Endothelial cell of umbilical vein (primary cell): ENCODE measurements at regions not wholly inside any gene's neighbourhood (a gene's known extent, or its start where the extent isn't known, plus 50 kb on each side); places are given as distances from the start of the nearest gene placed in this dataset.

Experiments used
- BruUV-seq: library from RNA; stranded (reverse); fragments of 400-500 nt; replicated peaks from 2 replicates; lab custom pipeline; 2021; lab: Mats Ljungman, UMichigan
- CTCF ChIA-PET: fragments of 300-600, 350-600 bp; sonication (Branson Sonifier 250); formaldehyde crosslinking; loops from one replicate; lab custom pipeline; 2021; ENCODE audit warnings: antibody characterized with exemption, inconsistent platforms; lab: Charles Lee
- POLR2A ChIA-PET: fragments of 300-600, 350-600 bp; sonication (Branson Sonifier 250); formaldehyde crosslinking; loops from one replicate; lab custom pipeline; 2021; ENCODE audit warnings: antibody characterized with exemption, inconsistent platforms; lab: Charles Lee
- DNase-seq: peaks from one replicate; pipeline ENCODE4 v3.0.0-alpha.2; 2011; ENCODE audit warnings: low read depth, low spot score
- FAIRE-seq: peaks from 2 replicates; lab custom pipeline; 2011; peaks lifted over from hg19 to GRCh38; lab: Jason Lieb, UNC
- H2AFZ ChIP-seq: 2 replicates; pipeline ENCODE4 v1.6.0; 2012; ENCODE audit warnings: low read depth, low read length, control low read depth, inconsistent platforms
- H3K27ac ChIP-seq: 2 replicates; pipeline ENCODE4 v1.5.1; 2011; ENCODE audit warnings: low read depth, mild to moderate bottlenecking, control low read depth, low read length, moderate library complexity; ENCODE audit not compliant: insufficient read depth
- H3K27me3 ChIP-seq, 2 experiments: 2 replicates each; pipeline versions ENCODE4 v1.6.0 to v1.6.1; 2011; ENCODE audit warnings: low read length in 2 of 2, mixed read lengths in 1 of 2; ENCODE audit not compliant: control insufficient read depth in 2 of 2, insufficient read depth in 2 of 2
- H3K36me3 ChIP-seq, 2 experiments: 2 replicates in 1 of 2; 3 replicates in 1 of 2; pipeline ENCODE4 v1.5.1; 2011; ENCODE audit warnings: low read length in 2 of 2, mild to moderate bottlenecking in 1 of 2, moderate library complexity in 1 of 2; ENCODE audit not compliant: control insufficient read depth in 2 of 2, insufficient read depth in 2 of 2; ENCODE audit errors: extremely low read depth in 1 of 2
- H3K4me1 ChIP-seq: 3 replicates; pipeline ENCODE4 v1.5.1; 2011; ENCODE audit warnings: mild to moderate bottlenecking, low read length; ENCODE audit not compliant: control insufficient read depth, insufficient read depth; ENCODE audit errors: extremely low read depth
- H3K4me2 ChIP-seq: 2 replicates; pipeline ENCODE4 v1.6.1; 2011; ENCODE audit warnings: low read length, control low read depth, mixed read lengths; ENCODE audit not compliant: insufficient read depth
- H3K4me3 ChIP-seq, 3 experiments: fragments of 200-600 bp in 1 of 3; sonication (generic), shearing (Covaris generic) in 1 of 3; replicated peaks in 1 of 3; 2 replicates each; pipeline ENCODE4 v1.5.1; 2011 to 2016; ENCODE audit warnings: control low read depth in 3 of 3, low read length in 3 of 3, mild to moderate bottlenecking in 2 of 3, inconsistent platforms in 1 of 3, low read depth in 1 of 3, moderate library complexity in 1 of 3; ENCODE audit not compliant: insufficient read depth in 1 of 3
- H3K79me2 ChIP-seq: 2 replicates; pipeline ENCODE4 v1.6.0; 2012; ENCODE audit warnings: low read length, inconsistent platforms; ENCODE audit not compliant: control insufficient read depth, insufficient read depth
- H3K9ac ChIP-seq: replicated peaks from 2 replicates; pipeline ENCODE3; 2011; ENCODE audit warnings: low read length, control low read depth; ENCODE audit not compliant: insufficient read depth; ENCODE audit errors: extremely low read depth
- H3K9me1 ChIP-seq: replicated peaks from 3 replicates; pipeline ENCODE4 v1.6.0; 2011; ENCODE audit warnings: mild to moderate bottlenecking, low read length; ENCODE audit not compliant: control insufficient read depth, insufficient read depth; ENCODE audit errors: extremely low read depth
- H3K9me3 ChIP-seq: replicated peaks from 2 replicates; pipeline ENCODE4 v1.5.1; 2012; ENCODE audit warnings: low read length, inconsistent platforms; ENCODE audit not compliant: control insufficient read depth, insufficient read depth
- H4K20me1 ChIP-seq: replicated peaks from 2 replicates; pipeline ENCODE3; 2011; ENCODE audit warnings: mild to moderate bottlenecking, low read length; ENCODE audit not compliant: control insufficient read depth, insufficient read depth; ENCODE audit errors: extremely low read depth
- CTCF ChIP-seq, 2 donors: IDR thresholded peaks; 1 replicate in 1 of 2; 2 replicates in 1 of 2; pipeline ENCODE4 v1.5.1; 2011; ENCODE audit warnings: low read length in 2 of 2, mild to moderate bottlenecking in 2 of 2, moderate library complexity in 2 of 2, control low read depth in 1 of 2, inconsistent platforms in 1 of 2, low read depth in 1 of 2; ENCODE audit not compliant: insufficient read depth in 1 of 2; ENCODE audit errors: extremely low read depth in 1 of 2
- EZH2 ChIP-seq: IDR thresholded peaks from 2 replicates; pipeline ENCODE4 v1.6.1; 2012; ENCODE audit warnings: borderline replicate concordance, low read depth, mild to moderate bottlenecking, moderate library complexity, low read length, inconsistent platforms; ENCODE audit not compliant: severe bottlenecking
- FOS ChIP-seq: IDR thresholded peaks from 2 replicates; pipeline ENCODE4 v1.6.1; 2011; ENCODE audit warnings: mild to moderate bottlenecking, low read length, moderate library complexity, borderline replicate concordance; ENCODE audit not compliant: insufficient read depth
- GATA2 ChIP-seq: IDR thresholded peaks from 2 replicates; pipeline ENCODE4 v1.7.0; 2011; ENCODE audit warnings: low read depth, mild to moderate bottlenecking, moderate library complexity, mixed read lengths, low read length; ENCODE audit not compliant: insufficient read length, insufficient read depth
- JUN ChIP-seq: IDR thresholded peaks from 2 replicates; pipeline ENCODE4 v1.6.1; 2011; ENCODE audit warnings: borderline replicate concordance, low read depth; ENCODE audit not compliant: insufficient read length, insufficient read depth
- MAX ChIP-seq: IDR thresholded peaks from 2 replicates; pipeline ENCODE4 v1.6.1; 2011; ENCODE audit not compliant: insufficient read depth, insufficient read length
- MYC ChIP-seq: IDR thresholded peaks from one replicate; pipeline ENCODE4 v1.6.1; 2011; ENCODE audit warnings: mild to moderate bottlenecking, low read depth, low read length
- POLR2A ChIP-seq: IDR thresholded peaks from 2 replicates; pipeline ENCODE4 v1.6.1; 2012; ENCODE audit warnings: low read depth, mild to moderate bottlenecking, control low read depth, low read length
- POLR2AphosphoS5 ChIP-seq: IDR thresholded peaks from 2 replicates; pipeline ENCODE4 v1.6.1; 2012; ENCODE audit warnings: low read depth, mild to moderate bottlenecking, control low read depth, low read length, moderate library complexity; ENCODE audit not compliant: insufficient read depth
- dilution Hi-C: fragments of 300-500 bp; cut with MboI; formaldehyde crosslinking; loops from one replicate; pipeline ENCODE4 v1.15.0; 2019; ENCODE audit warnings: low sequenced_read_pairs; ENCODE audit not compliant: extremely low pct_ligation_motif_present
- intact Hi-C: fragments of 100-400 bp; cut with micrococcal nuclease; formaldehyde crosslinking; loops from one replicate; pipeline ENCODE4 v1.10.0; 2022

GRCh38 chr7:30221764-30222163 is 62.6 kb upstream of the ZNRF2 start:
- no peak for FAIRE-seq
- Histone ChIP-seq H3K9me3 (no peaks in the 10 kb centered on the region), H2AFZ (no peak overlapping the region), H3K36me3 (no peaks in the 10 kb centered on the region), H4K20me1 (no peaks in the 10 kb centered on the region), H3K79me2 (no peaks in the 10 kb centered on the region), H3K4me2 (no peak overlapping the region), H3K9me1 (no peaks in the 10 kb centered on the region), H3K4me3 (no peak overlapping the region), H3K27ac (no peak overlapping the region), H3K4me1 (peaks cover 9% of the 10 kb centered on the region), H3K9ac (no peak overlapping the region), H3K27me3 (peaks cover 0 to 3% of the 10 kb centered on the region in 2 experiments)
- intact Hi-C loops (no loop called here), dilution Hi-C loops (no loop called here)
- POLR2A ChIA-PET, result no interaction called here
- no peak for TF ChIP-seq GATA2
- no peak for TF ChIP-seq CTCF (IDR thresholded peaks at IDR 0.05; ENCODE audit: extremely low read depth in 1 of 2, insufficient read depth in 1 of 2, low read depth in 1 of 2, low read length in 2 of 2)
- no peak for TF ChIP-seq FOS
- no peak for TF ChIP-seq MYC
- TF ChIP-seq POLR2AphosphoS5, result no peak
- no peak for TF ChIP-seq JUN
- no peak for TF ChIP-seq POLR2A
- TF ChIP-seq EZH2, result no peak
- TF ChIP-seq MAX, result no peak
- no TSS peak for BruUV-seq
- DNase-seq, result no peak
- CTCF ChIA-PET, result no interaction called here
